ENCODE measurements at regions not wholly inside any gene's neighbourhood (a gene's known extent, or its start where the extent isn't known, plus 50 kb on each side); places are given as distances from the start of the nearest gene placed in this dataset.

DNA sequence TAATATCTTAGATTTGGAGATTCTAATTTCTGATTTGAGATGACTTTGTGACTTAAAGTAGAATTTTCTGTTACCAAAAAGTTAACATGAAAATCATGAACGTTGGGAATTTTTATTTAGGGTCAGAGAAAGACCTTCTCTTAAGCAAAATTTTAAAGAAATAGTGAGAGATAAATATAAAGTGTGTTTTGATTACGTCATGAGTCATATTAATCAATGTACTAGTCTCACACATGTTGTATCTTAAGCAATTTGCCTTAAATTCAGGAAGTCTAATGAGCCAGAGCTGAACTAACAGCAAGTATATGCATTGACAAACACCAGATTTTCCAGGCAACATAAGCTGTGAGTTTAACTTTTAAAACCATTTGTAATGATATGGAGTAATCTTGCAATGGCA, 765.5 kb upstream of the SORCS1 start:
- no peaks in the 10 kb centered on the region; the same call in 1 of the 2 replicates for H3K27me3 Mint-ChIP-seq (ENCODE audit: low read depth)
- Histone ChIP-seq H3K14ac (ENCODE audit: insufficient read depth, low read length) (no peak overlapping the region), H3K79me1 (ENCODE audit: insufficient read depth, low read depth, low read length, poor library complexity, severe bottlenecking) (no peaks in the 10 kb centered on the region), H2BK120ac (ENCODE audit: low read depth, low read length, poor library complexity, severe bottlenecking) (no peak overlapping the region), H2BK20ac (ENCODE audit: low read depth, low read length, poor library complexity, severe bottlenecking) (no peak overlapping the region), H4K91ac (ENCODE audit: insufficient read length, low read depth, low read length) (no peak overlapping the region), H4K5ac (ENCODE audit: insufficient read length, low read depth, low read length) (no peak overlapping the region), H3K27ac (ENCODE audit: insufficient read length, low read depth, low read length) (no peak overlapping the region), H3K18ac (ENCODE audit: insufficient read length, low read depth, low read length) (no peak overlapping the region), H3K4me1 (ENCODE audit: insufficient read depth, low read length) (no peaks in the 10 kb centered on the region), H3K27me3 (ENCODE audit: insufficient read depth, low read length) (no peaks in the 10 kb centered on the region), H3T11ph (ENCODE audit: low read length) (no peak overlapping the region), H2AFZ (ENCODE audit: low read length) (no peak overlapping the region), H4K20me1 (ENCODE audit: control insufficient read depth, insufficient read depth, insufficient read length) (no peaks in the 10 kb centered on the region), H3K9ac (ENCODE audit: extremely low read depth, insufficient read length, low read length) (no peak overlapping the region), H3K23me2 (ENCODE audit: insufficient read length, low read depth, low read length, poor library complexity, severe bottlenecking) (no peaks in the 10 kb centered on the region), H3K79me2 (ENCODE audit: insufficient read depth, low read length) (no peaks in the 10 kb centered on the region), H2BK15ac (ENCODE audit: low read depth, low read length) (no peak overlapping the region), H3K4me2 (ENCODE audit: insufficient read depth, insufficient read length, low read length) (no peak overlapping the region), H2AK5ac (ENCODE audit: insufficient read length, low read length) (no peak overlapping the region), H2BK12ac (ENCODE audit: insufficient read length, low read depth, low read length) (no peak overlapping the region), H4K8ac (replicated peaks; ENCODE audit: insufficient read length, low read depth, low read length) (no peak overlapping the region), H3K4ac (ENCODE audit: low read depth, low read length) (no peak overlapping the region), H3K56ac (ENCODE audit: insufficient read length, low read depth, low read length) (no peak overlapping the region), H3K23ac (ENCODE audit: insufficient read length, low read depth, low read length) (no peak overlapping the region), H2BK5ac (ENCODE audit: insufficient read length, low read length) (no peak overlapping the region), H3K9me3 (ENCODE audit: control insufficient read depth, low read depth, low read length) (no peaks in the 10 kb centered on the region)
- H3K4me1 Mint-ChIP-seq, result no peaks in the 10 kb centered on the region; a peak in 1 of 4 replicates
- no CpG with 5 or more reads among the region's 2 CpGs for WGBS (ENCODE audit: extremely low coverage, insufficient read length, low lambda C conversion rate)
- H3K27ac Mint-ChIP-seq, result no peak overlapping the region
- TF ChIP-seq, protein P1, sequence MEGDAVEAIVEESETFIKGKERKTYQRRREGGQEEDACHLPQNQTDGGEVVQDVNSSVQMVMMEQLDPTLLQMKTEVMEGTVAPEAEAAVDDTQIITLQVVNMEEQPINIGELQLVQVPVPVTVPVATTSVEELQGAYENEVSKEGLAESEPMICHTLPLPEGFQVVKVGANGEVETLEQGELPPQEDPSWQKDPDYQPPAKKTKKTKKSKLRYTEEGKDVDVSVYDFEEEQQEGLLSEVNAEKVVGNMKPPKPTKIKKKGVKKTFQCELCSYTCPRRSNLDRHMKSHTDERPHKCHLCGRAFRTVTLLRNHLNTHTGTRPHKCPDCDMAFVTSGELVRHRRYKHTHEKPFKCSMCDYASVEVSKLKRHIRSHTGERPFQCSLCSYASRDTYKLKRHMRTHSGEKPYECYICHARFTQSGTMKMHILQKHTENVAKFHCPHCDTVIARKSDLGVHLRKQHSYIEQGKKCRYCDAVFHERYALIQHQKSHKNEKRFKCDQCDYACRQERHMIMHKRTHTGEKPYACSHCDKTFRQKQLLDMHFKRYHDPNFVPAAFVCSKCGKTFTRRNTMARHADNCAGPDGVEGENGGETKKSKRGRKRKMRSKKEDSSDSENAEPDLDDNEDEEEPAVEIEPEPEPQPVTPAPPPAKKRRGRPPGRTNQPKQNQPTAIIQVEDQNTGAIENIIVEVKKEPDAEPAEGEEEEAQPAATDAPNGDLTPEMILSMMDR (conservative IDR thresholded peaks at IDR 0.05), result no peak
- H3K36me3 Mint-ChIP-seq (ENCODE audit: insufficient read depth in 1 of 3, low read depth in 3 of 3), result no peaks in the 10 kb centered on the region; a peak in 1 of 7 replicates
- peaks cover 0 to 5% of the 10 kb centered on the region in 2 experiments; a peak in 1 of 5 replicates for H3K9me3 Mint-ChIP-seq
- no peak overlapping the region for H3K4me3 Mint-ChIP-seq
- DNase-seq, result no peak

All from H9 (cell line).